AG04449 (cell line): ENCODE measurements at regions not wholly inside any gene's neighbourhood (a gene's known extent, or its start where the extent isn't known, plus 50 kb on each side); places are given as distances from the start of the nearest gene placed in this dataset.

ENCODE experiments used
- CTCF ChIA-PET: fragments of 350-600 bp; formaldehyde crosslinking; extraction: SDS; loops from one replicate; lab custom pipeline; 2021; ENCODE audit warnings: antibody characterized with exemption; lab: Yijun Ruan, JAX
- POLR2A ChIA-PET: fragments of 400-600, 350-600 bp; formaldehyde crosslinking; extraction: SDS; loops from one replicate; lab custom pipeline; 2020; ENCODE audit warnings: antibody characterized with exemption, inconsistent platforms; lab: Yijun Ruan, JAX
- DNase-seq: peaks from one replicate; pipeline ENCODE4 v3.0.0-alpha.2; 2010; ENCODE audit warnings: low read depth, low spot score
- H3K4me3 ChIP-seq: 2 replicates; pipeline ENCODE4 v1.5.1; 2011; ENCODE audit warnings: low read depth, mild to moderate bottlenecking, control low read depth, low read length
- CTCF ChIP-seq: IDR thresholded peaks from one replicate; pipeline ENCODE4 v1.5.1; 2011; ENCODE audit warnings: mild to moderate bottlenecking, moderate library complexity, low read length, control low read depth, inconsistent platforms; ENCODE audit not compliant: insufficient read depth; ENCODE audit errors: missing control alignments

- no peak for DNase-seq
- no peak overlapping the region for H3K4me3 ChIP-seq
- CTCF ChIA-PET, result interaction anchor here (1.0 kb wide), 1 partner anchor 38 kb away, joined by 3 read pairs; no protein-coding TSS in a partner anchor
- no peak for TF ChIP-seq CTCF
- POLR2A ChIA-PET, result no interaction called here
Observed at GRCh38 chr3:21328711-21329390, 422.2 kb downstream of the ZNF385D start.

DNA sequence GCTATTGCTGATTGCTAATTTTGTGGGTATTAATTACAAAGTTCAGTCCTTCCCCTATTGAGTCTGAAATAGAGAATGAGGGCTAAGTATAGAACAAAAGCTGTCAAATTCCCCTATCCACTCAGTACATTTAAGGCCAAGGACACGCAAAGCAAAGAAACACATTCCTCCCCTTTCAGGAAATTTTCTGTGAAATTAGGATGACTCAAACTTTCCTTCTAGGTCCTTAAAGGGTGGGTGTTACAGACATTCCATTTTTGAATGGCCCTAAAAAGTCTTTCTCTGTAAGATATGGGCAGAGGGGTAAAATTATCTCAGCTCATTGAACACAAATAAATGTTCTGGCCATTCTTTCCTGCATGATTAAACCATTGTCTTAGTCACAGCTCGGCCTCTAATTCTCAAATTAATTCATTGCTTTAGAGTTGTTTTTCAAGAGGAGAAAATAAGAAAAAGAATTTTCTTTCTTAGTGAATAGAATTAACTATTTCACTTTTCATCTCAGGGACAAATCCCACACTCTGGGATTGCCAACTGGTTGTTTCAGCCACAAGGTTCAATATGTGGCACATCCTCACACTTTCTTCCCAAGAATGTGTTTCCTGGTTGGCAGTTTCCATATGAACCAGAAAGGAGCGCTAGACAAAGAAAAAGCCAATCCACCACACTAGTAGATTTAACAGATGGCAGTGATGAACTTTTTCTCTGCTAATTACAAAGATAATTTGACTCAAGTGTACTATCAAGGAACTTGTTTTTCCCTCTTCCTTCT is 424.1 kb downstream of the ZNF385D start:
- CTCF ChIA-PET, result interaction anchor here (1.3 kb wide), 1 partner anchor 10 kb away, joined by 3 read pairs; no protein-coding TSS in a partner anchor
- H3K4me3 ChIP-seq, result no peak overlapping the region
- POLR2A ChIA-PET, result no interaction called here
- TF ChIP-seq CTCF, result no peak
- peak; percentile 29 for DNase-seq

DNA sequence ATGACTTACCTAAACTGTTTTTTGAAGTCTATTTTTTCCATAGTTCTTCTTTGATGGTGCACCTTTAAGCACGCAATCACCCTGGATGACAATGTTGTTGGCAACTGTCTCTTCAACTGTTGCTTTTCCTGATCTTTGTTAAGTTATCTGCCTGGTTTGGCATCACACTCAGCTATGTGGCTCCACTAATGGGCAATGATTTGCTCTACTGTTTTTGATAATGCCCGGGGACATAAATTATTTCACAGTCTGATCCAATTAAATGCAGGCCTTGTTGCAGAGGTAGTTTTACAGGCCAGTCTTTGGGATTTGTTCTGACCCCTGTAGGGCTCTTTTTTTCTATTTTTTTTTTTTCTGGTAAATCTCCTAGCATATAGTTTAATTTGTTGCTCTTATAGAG is 436.3 kb downstream of the ZNF385D start:
- TF ChIP-seq CTCF, result no peak
- H3K4me3 ChIP-seq, result no peak overlapping the region
- POLR2A ChIA-PET, result no interaction called here
- CTCF ChIA-PET, result no interaction called here
- DNase-seq, result no peak

DNA sequence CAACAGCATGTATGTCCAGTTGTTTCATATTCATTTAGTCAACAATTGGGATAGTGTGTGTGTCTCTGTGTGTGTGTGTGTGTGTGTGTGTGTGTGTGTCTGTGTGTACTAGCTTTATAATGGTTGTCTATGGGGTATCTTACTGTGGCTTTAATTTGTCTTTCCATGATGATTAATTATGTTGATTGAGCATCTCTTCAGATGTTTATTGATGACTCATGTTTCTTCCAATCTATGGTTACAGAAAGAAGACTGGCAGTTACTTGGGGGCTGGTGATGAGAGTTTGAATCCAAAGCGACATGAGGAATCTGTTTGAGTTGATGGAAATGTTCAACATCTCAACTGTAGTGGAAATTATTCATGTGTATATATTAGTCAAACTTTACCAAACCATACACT is 440.1 kb downstream of the ZNF385D start:
- no peak overlapping the region for H3K4me3 ChIP-seq
- ChIA-PET POLR2A (no interaction called here), CTCF (no interaction called here)
- no peak for TF ChIP-seq CTCF
- no peak for DNase-seq

GRCh38 chr3:21310161-21310560 is 440.8 kb downstream of the ZNF385D start:
- ChIA-PET POLR2A (no interaction called here), CTCF (no interaction called here)
- no peak for TF ChIP-seq CTCF
- H3K4me3 ChIP-seq, result no peak overlapping the region
- no peak for DNase-seq

GRCh38 chr3:21297304-21297703 is 453.7 kb downstream of the ZNF385D start:
- TF ChIP-seq CTCF, result no peak
- CTCF ChIA-PET, result no interaction called here

More at GRCh38 chr3:21297304-21297703, 453.7 kb downstream of the ZNF385D start:
- POLR2A ChIA-PET, result no interaction called here
- DNase-seq, result no peak
- no peak overlapping the region for H3K4me3 ChIP-seq
